Right lobe of liver (tissue), 6 donors: ENCODE measurements at regions not wholly inside any gene's neighbourhood (a gene's known extent, or its start where the extent isn't known, plus 50 kb on each side); places are given as distances from the start of the nearest gene placed in this dataset.
A peak's percentile ranks its signal among the peaks of the same experiment; 100 is the strongest.

Experiments used
- ATAC-seq, 4 donors: fragments of 200-7000 bp; cut with Tn5 transposase; one replicate each; pipeline ENCODE4 v1.9.1; 2020; ENCODE audit warnings: mild to moderate bottlenecking in 4 of 4, moderate library complexity in 4 of 4
- DNase-seq, 3 donors: peaks; one replicate each; pipeline ENCODE4 v3.0.0-alpha.2; 2020
- H3K27ac ChIP-seq, 3 donors: fragments of 200-600 bp; one replicate each; pipeline ENCODE4 v1.8.0; 2022
- H3K27me3 ChIP-seq, 2 donors: fragments of 200-600 bp; one replicate each; pipeline ENCODE4 v1.8.0; 2022
- H3K36me3 ChIP-seq, 4 donors: fragments of 200-600 bp; sonication (generic) in 1 of 4; one replicate each; pipeline versions ENCODE4 v1.5.1 to v1.8.0; 2017 to 2022; ENCODE audit warnings: control low read depth in 1 of 4
- H3K4me1 ChIP-seq, 4 donors: fragments of 200-600 bp; sonication (generic) in 1 of 4; one replicate each; pipeline versions ENCODE4 v1.5.1 to v1.8.0; 2017 to 2022; ENCODE audit warnings: control low read depth in 1 of 4
- H3K4me3 ChIP-seq, 3 donors: fragments of 200-600 bp; one replicate each; pipeline ENCODE4 v1.8.0; 2022
- H3K9me3 ChIP-seq, 4 donors: fragments of 200-600 bp; sonication (generic) in 1 of 4; one replicate each; pipeline versions ENCODE4 v1.5.1 to v1.8.0; 2017 to 2022; ENCODE audit warnings: control low read depth in 1 of 4
- POLR2A ChIP-seq: fragments of 450-650 bp; IDR thresholded peaks from one replicate; pipeline ENCODE4 v1.6.1; 2017; ENCODE audit warnings: antibody characterized with exemption, mild to moderate bottlenecking
- WGBS: methylation state at CpG from one replicate; pipeline ENCODE4 v1.1.6; 2018; ENCODE audit warnings: low coverage, low lambda C conversion rate; ENCODE audit not compliant: insufficient coverage; ENCODE audit errors: missing lambda C conversion rate; 5-methylcytosine and 5-hydroxymethylcytosine counted together
- intact Hi-C, 2 donors: fragments of 100-400 bp; cut with DNase I; formaldehyde crosslinking; loops; one replicate each; pipeline versions ENCODE4 v1.11.2 to v1.14.1; 2022
- TF ChIP-seq, protein P1 (sequence below), 4 donors: fragments of 200-600 bp in 3 of 4; fragments of 450-650 bp in 1 of 4; IDR thresholded peaks; one replicate each; pipeline versions ENCODE4 v1.5.1 to v1.8.0; 2016 to 2022; ENCODE audit warnings: antibody characterized with exemption in 4 of 4, mild to moderate bottlenecking in 2 of 4
- donor health status: DM: no; HTN: yes; CAD: no.
- donor health status: DM: no; HTN: no; CAD: no.
- donor health status: DM: no; HTN: no; CAD: no.
- donor health status: DM: no; HTN: yes; CAD: no.
- donor health status: DM: no; HTN: yes; CAD: no.

DNA sequence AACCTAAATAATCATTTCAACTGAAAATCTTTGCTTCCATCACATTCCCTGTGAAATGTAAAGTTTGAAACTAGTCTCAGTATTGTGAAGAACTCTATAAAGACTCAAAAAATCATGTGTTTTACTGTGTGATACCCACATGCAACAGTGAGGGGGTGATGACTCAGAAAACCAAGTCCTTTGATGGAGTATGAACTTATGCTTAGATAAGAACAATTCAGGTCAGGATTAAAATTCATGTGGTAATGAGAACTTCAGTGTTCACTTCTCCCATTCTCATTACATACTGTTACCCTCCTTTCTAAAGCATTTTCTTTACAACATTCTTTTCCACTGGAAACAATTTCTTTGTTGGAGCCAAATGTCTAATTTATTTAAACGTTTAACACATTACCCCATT lies 360.2 kb downstream of the FSIP2 start:
- H3K4me1 ChIP-seq, result peaks cover 0 to 21% (median 3%) of the 10 kb centered on the region in 4 donors
- TF ChIP-seq, protein P1, sequence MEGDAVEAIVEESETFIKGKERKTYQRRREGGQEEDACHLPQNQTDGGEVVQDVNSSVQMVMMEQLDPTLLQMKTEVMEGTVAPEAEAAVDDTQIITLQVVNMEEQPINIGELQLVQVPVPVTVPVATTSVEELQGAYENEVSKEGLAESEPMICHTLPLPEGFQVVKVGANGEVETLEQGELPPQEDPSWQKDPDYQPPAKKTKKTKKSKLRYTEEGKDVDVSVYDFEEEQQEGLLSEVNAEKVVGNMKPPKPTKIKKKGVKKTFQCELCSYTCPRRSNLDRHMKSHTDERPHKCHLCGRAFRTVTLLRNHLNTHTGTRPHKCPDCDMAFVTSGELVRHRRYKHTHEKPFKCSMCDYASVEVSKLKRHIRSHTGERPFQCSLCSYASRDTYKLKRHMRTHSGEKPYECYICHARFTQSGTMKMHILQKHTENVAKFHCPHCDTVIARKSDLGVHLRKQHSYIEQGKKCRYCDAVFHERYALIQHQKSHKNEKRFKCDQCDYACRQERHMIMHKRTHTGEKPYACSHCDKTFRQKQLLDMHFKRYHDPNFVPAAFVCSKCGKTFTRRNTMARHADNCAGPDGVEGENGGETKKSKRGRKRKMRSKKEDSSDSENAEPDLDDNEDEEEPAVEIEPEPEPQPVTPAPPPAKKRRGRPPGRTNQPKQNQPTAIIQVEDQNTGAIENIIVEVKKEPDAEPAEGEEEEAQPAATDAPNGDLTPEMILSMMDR (IDR thresholded peaks at IDR 0.05), result no peak
- TF ChIP-seq POLR2A, result no peak
- H3K9me3 ChIP-seq, result no peaks in the 10 kb centered on the region
- no peak for ATAC-seq
- no peak for DNase-seq
- H3K27ac ChIP-seq, result no peak overlapping the region
- WGBS, result 75% methylated on average over 1 of the region's 1 CpG
- no peaks in the 10 kb centered on the region for H3K27me3 ChIP-seq
- intact Hi-C loops, result no loop called here
- no peaks in the 10 kb centered on the region for H3K36me3 ChIP-seq
- no peak overlapping the region for H3K4me3 ChIP-seq

- no peak for ATAC-seq
- WGBS, result 62% methylated on average over 2 of the region's 2 CpGs
Measured at GRCh38 chr2:186099826-186100225, 361.2 kb downstream of the FSIP2 start.

GRCh38 chr2:186100636-186101035 lies 362.0 kb downstream of the FSIP2 start:
- intact Hi-C loops, result no loop called here
- H3K9me3 ChIP-seq, result no peaks in the 10 kb centered on the region
- no peak overlapping the region for H3K27ac ChIP-seq
- DNase-seq (no peak), ATAC-seq (no peak)
- no peaks in the 10 kb centered on the region for H3K27me3 ChIP-seq
- peaks cover 0 to 21% (median 3%) of the 10 kb centered on the region in 4 donors for H3K4me1 ChIP-seq
- TF ChIP-seq, protein P1 (IDR thresholded peaks at IDR 0.05), result no peak
- TF ChIP-seq POLR2A, result no peak
- no peak overlapping the region for H3K4me3 ChIP-seq
- no peaks in the 10 kb centered on the region for H3K36me3 ChIP-seq

More at GRCh38 chr2:186099826-186100225, 361.2 kb downstream of the FSIP2 start:
- no peak for DNase-seq
- Histone ChIP-seq H3K4me1 (peaks cover 0 to 21% (median 3%) of the 10 kb centered on the region in 4 donors), H3K27me3 (no peaks in the 10 kb centered on the region), H3K9me3 (no peaks in the 10 kb centered on the region), H3K27ac (no peak overlapping the region), H3K4me3 (no peak overlapping the region), H3K36me3 (no peaks in the 10 kb centered on the region)
- no peak for TF ChIP-seq POLR2A
- TF ChIP-seq, protein P1 (IDR thresholded peaks at IDR 0.05), result no peak
- intact Hi-C loops, result no loop called here

GRCh38 chr2:186101616-186102015 lies 363.0 kb downstream of the FSIP2 start:
- TF ChIP-seq, protein P1 (IDR thresholded peaks at IDR 0.05), result no peak
- no peak for TF ChIP-seq POLR2A
- ATAC-seq (peak in 3 of 4 donors; percentile 27 to 57 (median 41)), DNase-seq (no peak)
- Histone ChIP-seq H3K4me3 (no peak overlapping the region), H3K27ac (no peak overlapping the region), H3K9me3 (no peaks in the 10 kb centered on the region), H3K4me1 (peaks cover 0 to 21% (median 3%) of the 10 kb centered on the region in 4 donors), H3K27me3 (no peaks in the 10 kb centered on the region), H3K36me3 (no peaks in the 10 kb centered on the region)
- WGBS, result 46% methylated on average over 3 of the region's 3 CpGs
- intact Hi-C loops, result no loop called here

GRCh38 chr2:186103276-186103675 lies 364.7 kb downstream of the FSIP2 start:
- DNase-seq, result no peak
- H3K4me3 ChIP-seq, result no peak overlapping the region
- intact Hi-C loops, result no loop called here

More at GRCh38 chr2:186103276-186103675, 364.7 kb downstream of the FSIP2 start:
- TF ChIP-seq, protein P1 (IDR thresholded peaks at IDR 0.05), result no peak
- no peak for TF ChIP-seq POLR2A
- no peaks in the 10 kb centered on the region for H3K36me3 ChIP-seq
- H3K27me3 ChIP-seq, result no peaks in the 10 kb centered on the region
- WGBS, result 27% methylated on average over 2 of the region's 2 CpGs
- peaks cover 0 to 29% (median 3%) of the 10 kb centered on the region in 4 donors for H3K4me1 ChIP-seq
- ATAC-seq, result peak in 3 of 4 donors; percentile 55 to 75 (median 61)
- H3K27ac ChIP-seq, result no peak overlapping the region
- no peaks in the 10 kb centered on the region for H3K9me3 ChIP-seq
